A549 (cell line): ENCODE measurements at regions not wholly inside any gene's neighbourhood (a gene's known extent, or its start where the extent isn't known, plus 50 kb on each side); places are given as distances from the start of the nearest gene placed in this dataset.

ENCODE experiments used
- ATAC-seq, 2 experiments: fragments of 200-7000 bp in 1 of 2; fragments of >200 bp in 1 of 2; cut with Nextera tagmentation in 1 of 2; cut with Tn5 transposase in 1 of 2; 3 replicates each; pipeline versions ENCODE4 v1.8.0 to v1.9.1; 2018 to 2020; ENCODE audit warnings: mild to moderate bottlenecking in 1 of 2, moderate library complexity in 1 of 2
- CTCF ChIA-PET: fragments of 300-600 bp; sonication (Branson Sonifier 250); formaldehyde crosslinking; extraction: SDS; loops from one replicate; lab custom pipeline; 2021; ENCODE audit warnings: antibody characterized with exemption, inconsistent platforms; lab: Yijun Ruan, JAX
- POLR2A ChIA-PET: fragments of 350-600 bp; formaldehyde crosslinking; extraction: SDS; loops from one replicate; lab custom pipeline; 2021; ENCODE audit warnings: antibody characterized with exemption, inconsistent platforms; lab: Yijun Ruan, JAX
- DNase-seq, 2 experiments: peaks; one replicate each; pipeline versions ENCODE4 v3.0.0 to v3.0.0-alpha.2; 2011 to 2016; ENCODE audit warnings: low read depth in 1 of 2, low spot score in 1 of 2
- FAIRE-seq: peaks from 2 replicates; lab custom pipeline; 2011; peaks lifted over from hg19 to GRCh38; lab: Jason Lieb, UNC
- H3K27ac ChIP-seq, 2 experiments: fragments of >200 bp; sonication (Bioruptor Twin); formaldehyde crosslinking; 3 replicates each; pipeline ENCODE4 v1.5.1; 2016 to 2017
- H3K4me1 ChIP-seq: fragments of >200 bp; sonication (Bioruptor Twin); formaldehyde crosslinking; 3 replicates; pipeline ENCODE4 v1.6.1; 2016
- H3K4me2 ChIP-seq: fragments of >200 bp; sonication (Bioruptor Twin); formaldehyde crosslinking; 3 replicates; pipeline ENCODE4 v1.6.1; 2016
- H3K4me3 ChIP-seq: fragments of >200 bp; sonication (Bioruptor Twin); formaldehyde crosslinking; 3 replicates; pipeline ENCODE4 v1.5.1; 2016
- H3K9me3 ChIP-seq: fragments of >200 bp; sonication (Bioruptor Twin); formaldehyde crosslinking; 3 replicates; pipeline ENCODE4 v1.6.1; 2016
- BHLHE40 ChIP-seq: IDR thresholded peaks from 2 replicates; pipeline ENCODE4 v1.6.1; 2012; ENCODE audit warnings: low read depth, low read length, inconsistent platforms
- CEBPB ChIP-seq, 2 experiments: fragments of >200 bp in 1 of 2; sonication (Bioruptor Twin) in 1 of 2; formaldehyde crosslinking in 1 of 2; IDR thresholded peaks; 2 replicates each; pipeline ENCODE4 v1.6.1; 2012 to 2016
- CHD4 ChIP-seq: fragments of 200-600 bp; sonication (generic); IDR thresholded peaks from 2 replicates; pipeline ENCODE4 v1.6.1; 2016; ENCODE audit warnings: antibody characterized with exemption, mild to moderate bottlenecking, borderline replicate concordance
- EHF ChIP-seq: fragments of 250-450 bp; sonication (Bioruptor Pico); IDR thresholded peaks from 2 replicates; pipeline ENCODE4 v1.5.0; 2020; ENCODE audit warnings: mild to moderate bottlenecking
- EHMT2 ChIP-seq: fragments of 200-600 bp; sonication (generic); IDR thresholded peaks from 2 replicates; pipeline ENCODE4 v1.6.1; 2016; ENCODE audit warnings: antibody characterized with exemption, low read depth, mild to moderate bottlenecking, moderate library complexity
- EP300 ChIP-seq, 2 experiments: fragments of >200 bp; sonication (Bioruptor Twin); formaldehyde crosslinking; IDR thresholded peaks; 2 replicates in 1 of 2; 3 replicates in 1 of 2; pipeline ENCODE4 v1.6.1; 2016 to 2017
- FOSB ChIP-seq: fragments of 250-450 bp; sonication (Bioruptor Pico); IDR thresholded peaks from 2 replicates; pipeline ENCODE4 v1.5.0; 2020; ENCODE audit warnings: mild to moderate bottlenecking, moderate library complexity
- FOSL2 ChIP-seq, 2 experiments: fragments of 450-650 bp in 1 of 2; fragments of >200 bp in 1 of 2; sonication (Bioruptor Twin) in 1 of 2; formaldehyde crosslinking; IDR thresholded peaks; 2 replicates each; pipeline versions ENCODE4 v1.5.0 to v1.6.1; 2016 to 2020; ENCODE audit warnings: mild to moderate bottlenecking in 1 of 2, moderate library complexity in 1 of 2
- FOXS1 ChIP-seq: fragments of 250-450 bp; sonication (Bioruptor Pico); IDR thresholded peaks from 2 replicates; pipeline ENCODE4 v1.5.0; 2020; ENCODE audit warnings: mild to moderate bottlenecking, moderate library complexity
- HDAC2 ChIP-seq: fragments of 200-600 bp; sonication (generic); IDR thresholded peaks from 2 replicates; pipeline ENCODE4 v1.6.1; 2016
- HEYL ChIP-seq: fragments of 250-450 bp; sonication (Bioruptor Pico); IDR thresholded peaks from 2 replicates; pipeline ENCODE4 v1.8.0; 2021; ENCODE audit warnings: mild to moderate bottlenecking, moderate library complexity
- HOXA7 ChIP-seq: fragments of 250-450 bp; sonication (Bioruptor Pico); IDR thresholded peaks from 2 replicates; pipeline ENCODE4 v1.5.0; 2020; ENCODE audit warnings: mild to moderate bottlenecking, moderate library complexity
- HOXB13 ChIP-seq: fragments of 250-450 bp; sonication (Bioruptor Pico); IDR thresholded peaks from 2 replicates; pipeline ENCODE4 v1.5.0; 2020; ENCODE audit warnings: low read depth, mild to moderate bottlenecking, moderate library complexity
- HOXB5 ChIP-seq: fragments of 250-450 bp; sonication (Bioruptor Pico); IDR thresholded peaks from 2 replicates; pipeline ENCODE4 v1.5.0; 2020; ENCODE audit warnings: mild to moderate bottlenecking, moderate library complexity
- JUN ChIP-seq, 2 experiments: fragments of >200 bp; sonication (Bioruptor Twin); formaldehyde crosslinking; IDR thresholded peaks; 2 replicates in 1 of 2; 3 replicates in 1 of 2; pipeline ENCODE4 v1.6.1; 2016 to 2017
- JUNB ChIP-seq: fragments of >200 bp; sonication (Bioruptor Twin); formaldehyde crosslinking; IDR thresholded peaks from 2 replicates; pipeline ENCODE4 v1.6.1; 2016
- MYC ChIP-seq: IDR thresholded peaks from 2 replicates; pipeline ENCODE4 v1.6.1; 2012; ENCODE audit warnings: mild to moderate bottlenecking, inconsistent platforms, low read length, improper control_type of control experiment, borderline replicate concordance
- NPAS2 ChIP-seq: fragments of 250-450 bp; sonication (Bioruptor Pico); IDR thresholded peaks from 2 replicates; pipeline ENCODE4 v1.8.0; 2022; ENCODE audit warnings: mild to moderate bottlenecking, moderate library complexity, borderline replicate concordance
- NR3C1 ChIP-seq: fragments of >200 bp; sonication (Bioruptor Twin); formaldehyde crosslinking; IDR thresholded peaks from 3 replicates; pipeline ENCODE4 v1.6.1; 2017
- PHF8 ChIP-seq: fragments of 200-600 bp; sonication (generic); IDR thresholded peaks from 2 replicates; pipeline ENCODE4 v1.6.1; 2016; ENCODE audit warnings: low read depth, mild to moderate bottlenecking, antibody characterized with exemption, moderate library complexity, borderline replicate concordance
- RAD21 ChIP-seq, 2 experiments: fragments of >200 bp in 1 of 2; sonication (Bioruptor Twin) in 1 of 2; formaldehyde crosslinking in 1 of 2; IDR thresholded peaks in 1 of 2; conservative IDR thresholded peaks in 1 of 2; 2 replicates in 1 of 2; 3 replicates in 1 of 2; pipeline ENCODE4 v1.6.1; 2012 to 2018; ENCODE audit warnings: inconsistent platforms in 1 of 2
- RCOR1 ChIP-seq: fragments of 150-350 bp; IDR thresholded peaks from 2 replicates; pipeline ENCODE4 v1.6.1; 2014; ENCODE audit warnings: antibody characterized with exemption, low read length, low read depth
- RFX5 ChIP-seq: fragments of 450-650 bp; IDR thresholded peaks from 2 replicates; pipeline ENCODE4 v1.7.1; 2014; ENCODE audit warnings: antibody characterized with exemption, mild to moderate bottlenecking, moderate library complexity
- SMC3 ChIP-seq: fragments of >200 bp; sonication (Bioruptor Twin); formaldehyde crosslinking; IDR thresholded peaks from 3 replicates; pipeline ENCODE4 v1.6.1; 2018; ENCODE audit warnings: inconsistent platforms
- TFCP2L1 ChIP-seq: fragments of 250-450 bp; sonication (Bioruptor Pico); IDR thresholded peaks from 2 replicates; pipeline ENCODE4 v1.5.0; 2021; ENCODE audit warnings: mild to moderate bottlenecking
- ZC3H11A ChIP-seq: fragments of 450-650 bp; IDR thresholded peaks from 2 replicates; pipeline ENCODE4 v1.6.1; 2014; ENCODE audit warnings: antibody characterized with exemption, mild to moderate bottlenecking
- WGBS: methylation state at CpG from one replicate; pipeline ENCODE4 v1.1.6; 2017; ENCODE audit errors: missing lambda C conversion rate; 5-methylcytosine and 5-hydroxymethylcytosine counted together
- TF ChIP-seq, protein P1 (sequence below): fragments of 150-350 bp; IDR thresholded peaks from 2 replicates; pipeline ENCODE4 v1.6.1; 2014; ENCODE audit warnings: low read depth, mild to moderate bottlenecking, low read length
- TF ChIP-seq, protein P2 (sequence below): fragments of >200 bp; sonication (Bioruptor Twin); formaldehyde crosslinking; IDR thresholded peaks from 2 replicates; pipeline ENCODE4 v1.6.1; 2016
- TF ChIP-seq, protein P3 (sequence below): fragments of 250-450 bp; sonication (Bioruptor Pico); IDR thresholded peaks from 2 replicates; pipeline ENCODE4 v1.5.0; 2021; ENCODE audit warnings: mild to moderate bottlenecking, moderate library complexity, borderline replicate concordance

DNA sequence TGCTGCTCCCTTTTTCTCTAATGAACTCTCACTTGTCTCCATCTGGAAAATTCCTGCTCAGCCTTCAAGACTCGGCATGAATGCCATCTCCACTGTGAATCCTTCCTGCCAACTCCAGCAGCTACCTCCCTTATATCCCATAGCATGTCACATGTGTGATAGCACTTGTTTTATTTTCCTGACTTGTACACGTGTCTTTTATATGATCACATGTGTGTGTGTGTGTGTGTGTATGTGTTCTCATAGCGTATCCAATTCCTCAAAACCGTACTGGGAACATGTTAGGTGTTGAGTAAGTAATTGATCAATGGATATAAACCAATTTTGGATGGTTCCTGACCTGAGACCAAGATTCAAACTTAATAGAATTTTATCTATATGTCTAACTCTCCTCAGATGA, 1107.7 kb downstream of the GALC start (continued):
- TF ChIP-seq NPAS2 (CRISPR knock-in tag) (no peak), FOSB (CRISPR knock-in tag) (no peak), ZC3H11A (no peak), BHLHE40 (no peak)

DNA sequence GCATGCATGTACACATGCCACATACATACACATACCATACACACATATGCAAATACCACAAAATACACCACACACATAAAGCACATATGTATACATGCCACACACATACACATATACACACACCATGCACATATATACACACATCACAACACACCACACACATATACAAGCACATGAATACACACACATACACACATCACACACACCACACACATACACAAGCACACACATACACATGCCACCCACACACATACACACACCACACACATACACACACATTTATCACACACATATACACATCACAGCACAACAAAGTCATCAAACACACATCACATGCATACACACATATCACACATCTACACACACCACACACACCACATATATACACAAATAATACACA, 1108.5 kb downstream of the GALC start:
- no peak overlapping the region for H3K4me3 ChIP-seq
- no peaks in the 10 kb centered on the region for H3K4me1 ChIP-seq
- H3K4me2 ChIP-seq, result no peak overlapping the region
- ATAC-seq (no peak), DNase-seq (no peak), FAIRE-seq (no peak)
- no peaks in the 10 kb centered on the region; the same call in 2 of the 3 replicates for H3K9me3 ChIP-seq
- ChIA-PET CTCF (no interaction called here), POLR2A (no interaction called here)
- no peak overlapping the region for H3K27ac ChIP-seq
- no peak for TF ChIP-seq HDAC2
- no peak for TF ChIP-seq JUNB
- TF ChIP-seq, all 56 proteins: peak for 0

DNA sequence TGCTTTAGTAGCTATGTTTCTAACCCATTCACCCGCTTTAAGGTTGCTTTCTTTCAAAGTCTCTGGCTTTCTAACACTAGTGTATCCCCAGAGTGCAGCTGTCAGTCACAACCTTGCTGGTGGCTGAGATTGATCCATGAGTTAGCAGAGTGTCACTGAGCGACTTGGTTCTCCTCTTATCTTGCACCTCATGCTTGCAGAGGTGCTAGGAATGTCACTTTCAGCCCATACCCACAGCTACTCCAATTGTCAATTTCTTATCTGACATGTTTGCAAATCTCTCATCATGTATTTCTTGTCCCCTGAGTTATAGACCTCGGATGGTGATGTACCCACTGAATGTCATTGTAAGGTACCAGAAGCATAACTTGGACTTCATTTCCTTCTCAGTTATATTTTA, 1110.2 kb downstream of the GALC start:
- CTCF ChIA-PET, result interaction anchor here (1.0 kb wide), 1 partner anchor 20 kb away, joined by 3 read pairs; no protein-coding TSS in a partner anchor
- FAIRE-seq, result no peak
- POLR2A ChIA-PET, result no interaction called here

DNA sequence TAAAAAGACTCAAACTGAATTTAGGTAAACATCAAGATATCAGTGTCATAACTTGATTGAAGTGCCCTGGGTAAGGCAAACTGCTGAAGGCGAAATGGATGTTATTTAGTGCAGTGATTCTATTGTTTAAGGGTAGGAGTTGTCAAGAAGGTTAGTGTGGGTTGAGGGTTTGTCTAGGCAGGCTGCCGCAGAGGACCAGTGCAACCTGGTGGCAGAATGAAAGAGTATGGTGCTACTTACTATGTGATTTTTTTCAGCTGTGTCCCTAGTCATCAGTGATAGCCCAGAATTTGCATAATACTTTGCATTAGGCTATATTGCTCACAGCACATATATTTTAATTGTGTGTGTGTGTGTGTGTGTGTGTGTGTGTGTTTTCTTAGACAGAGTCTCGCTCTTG, 1127.0 kb downstream of the GALC start:
- WGBS, result 50% methylated on average over 3 of the region's 3 CpGs
- no peak for ATAC-seq

More for the DNA sequence above, 1110.2 kb downstream of the GALC start:
- Histone ChIP-seq H3K4me3 (no peak overlapping the region), H3K4me1 (no peaks in the 10 kb centered on the region), H3K27ac (no peak overlapping the region), H3K9me3 (no peaks in the 10 kb centered on the region; the same call in 2 of the 3 replicates), H3K4me2 (no peak overlapping the region)
- WGBS, result 2% methylated on average over 3 of the region's 3 CpGs
- DNase-seq (no peak), ATAC-seq (no peak)
- TF ChIP-seq FOXS1 (CRISPR knock-in tag) (no peak), SMC3 (no peak), EHMT2 (no peak), MYC (no peak), NPAS2 (CRISPR knock-in tag) (no peak), HOXB13 (CRISPR knock-in tag) (no peak), HOXB5 (CRISPR knock-in tag) (no peak), JUN (IDR thresholded peaks at IDR 0.05) (no peak), HOXA7 (no peak), PHF8 (no peak), FOSL2 (IDR thresholded peaks at IDR 0.05) (no peak), FOSL2 (CRISPR knock-in tag; IDR thresholded peaks at IDR 0.05) (no peak), RFX5 (no peak), HEYL (CRISPR knock-in tag) (no peak), CEBPB (IDR thresholded peaks at IDR 0.05) (no peak), EHF (CRISPR knock-in tag) (no peak), NR3C1 (no peak), TFCP2L1 (CRISPR knock-in tag) (no peak), CHD4 (no peak)
- TF ChIP-seq, protein P1, sequence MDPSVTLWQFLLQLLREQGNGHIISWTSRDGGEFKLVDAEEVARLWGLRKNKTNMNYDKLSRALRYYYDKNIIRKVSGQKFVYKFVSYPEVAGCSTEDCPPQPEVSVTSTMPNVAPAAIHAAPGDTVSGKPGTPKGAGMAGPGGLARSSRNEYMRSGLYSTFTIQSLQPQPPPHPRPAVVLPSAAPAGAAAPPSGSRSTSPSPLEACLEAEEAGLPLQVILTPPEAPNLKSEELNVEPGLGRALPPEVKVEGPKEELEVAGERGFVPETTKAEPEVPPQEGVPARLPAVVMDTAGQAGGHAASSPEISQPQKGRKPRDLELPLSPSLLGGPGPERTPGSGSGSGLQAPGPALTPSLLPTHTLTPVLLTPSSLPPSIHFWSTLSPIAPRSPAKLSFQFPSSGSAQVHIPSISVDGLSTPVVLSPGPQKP, result no peak
- TF ChIP-seq, protein P2, sequence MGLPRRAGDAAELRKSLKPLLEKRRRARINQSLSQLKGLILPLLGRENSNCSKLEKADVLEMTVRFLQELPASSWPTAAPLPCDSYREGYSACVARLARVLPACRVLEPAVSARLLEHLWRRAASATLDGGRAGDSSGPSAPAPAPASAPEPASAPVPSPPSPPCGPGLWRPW, result no peak

More for the DNA sequence above, 1127.0 kb downstream of the GALC start:
- Histone ChIP-seq H3K9me3 (no peaks in the 10 kb centered on the region), H3K4me2 (no peak overlapping the region), H3K4me1 (no peaks in the 10 kb centered on the region), H3K4me3 (no peak overlapping the region), H3K27ac (no peak overlapping the region)
- no peak for DNase-seq
- no peak for FAIRE-seq
- ChIA-PET CTCF (interaction anchor here (0.7 kb wide), 1 partner anchor 66 kb away, joined by 3 read pairs; no protein-coding TSS in a partner anchor), POLR2A (no interaction called here)
- no peak for TF ChIP-seq MYC
- no peak for TF ChIP-seq RAD21 (conservative IDR thresholded peaks at IDR 0.05 in 1 of 2, IDR thresholded peaks at IDR 0.05 in 1 of 2)
- TF ChIP-seq RCOR1, result no peak
- TF ChIP-seq PHF8, result no peak
- TF ChIP-seq EP300 (IDR thresholded peaks at IDR 0.05), result no peak
- TF ChIP-seq SMC3, result no peak
- TF ChIP-seq CEBPB (IDR thresholded peaks at IDR 0.05), result no peak
- TF ChIP-seq, protein P3, sequence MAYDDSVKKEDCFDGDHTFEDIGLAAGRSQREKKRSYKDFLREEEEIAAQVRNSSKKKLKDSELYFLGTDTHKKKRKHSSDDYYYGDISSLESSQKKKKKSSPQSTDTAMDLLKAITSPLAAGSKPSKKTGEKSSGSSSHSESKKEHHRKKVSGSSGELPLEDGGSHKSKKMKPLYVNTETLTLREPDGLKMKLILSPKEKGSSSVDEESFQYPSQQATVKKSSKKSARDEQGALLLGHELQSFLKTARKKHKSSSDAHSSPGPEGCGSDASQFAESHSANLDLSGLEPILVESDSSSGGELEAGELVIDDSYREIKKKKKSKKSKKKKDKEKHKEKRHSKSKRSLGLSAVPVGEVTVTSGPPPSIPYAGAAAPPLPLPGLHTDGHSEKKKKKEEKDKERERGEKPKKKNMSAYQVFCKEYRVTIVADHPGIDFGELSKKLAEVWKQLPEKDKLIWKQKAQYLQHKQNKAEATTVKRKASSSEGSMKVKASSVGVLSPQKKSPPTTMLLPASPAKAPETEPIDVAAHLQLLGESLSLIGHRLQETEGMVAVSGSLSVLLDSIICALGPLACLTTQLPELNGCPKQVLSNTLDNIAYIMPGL (CRISPR knock-in tag), result no peak
